H1 (cell line): ENCODE measurements at regions not wholly inside any gene's neighbourhood (a gene's known extent, or its start where the extent isn't known, plus 50 kb on each side); places are given as distances from the start of the nearest gene placed in this dataset.

Source experiments
- CTCF ChIA-PET: fragments of 300-600 bp; sonication (Branson Sonifier 250); formaldehyde crosslinking; loops from one replicate; lab custom pipeline; 2021; ENCODE audit not compliant: partially characterized antibody; lab: Charles Lee
- POLR2A ChIA-PET: fragments of 300-600 bp; sonication (Branson Sonifier 250); formaldehyde crosslinking; loops from one replicate; lab custom pipeline; 2021; ENCODE audit warnings: inconsistent platforms; ENCODE audit not compliant: partially characterized antibody; lab: Charles Lee
- DNase-seq, 2 experiments: peaks; one replicate each; pipeline versions ENCODE4 v3.0.0 to v3.0.0-alpha.2; 2010 to 2022; ENCODE audit warnings: low spot score in 2 of 2, low read depth in 1 of 2, mixed read lengths in 1 of 2
- FAIRE-seq: peaks from 2 replicates; lab custom pipeline; 2011; peaks lifted over from hg19 to GRCh38; lab: Jason Lieb, UNC
- H2AFZ ChIP-seq: 2 replicates; pipeline ENCODE4 v1.8.1; 2012; ENCODE audit warnings: low read length, inconsistent platforms
- H2AK5ac ChIP-seq: 2 replicates; pipeline ENCODE4 v1.6.1; 2013; ENCODE audit warnings: low read depth, low read length
- H2BK120ac ChIP-seq: replicated peaks from 2 replicates; pipeline ENCODE3; 2013; ENCODE audit warnings: low read depth, low read length, inconsistent platforms
- H2BK12ac ChIP-seq: 2 replicates; pipeline ENCODE4 v1.6.1; 2013; ENCODE audit warnings: low read depth, low read length
- H2BK15ac ChIP-seq: 2 replicates; pipeline ENCODE4 v1.6.1; 2013; ENCODE audit warnings: low read length
- H2BK20ac ChIP-seq: 2 replicates; pipeline ENCODE4 v1.6.1; 2013; ENCODE audit warnings: low read length
- H2BK5ac ChIP-seq: 2 replicates; pipeline ENCODE4 v1.6.1; 2013; ENCODE audit warnings: low read depth, low read length
- H3K14ac ChIP-seq: 2 replicates; pipeline ENCODE4 v1.6.1; 2013; ENCODE audit warnings: inconsistent platforms; ENCODE audit not compliant: insufficient read length
- H3K18ac ChIP-seq: 2 replicates; pipeline ENCODE4 v1.6.1; 2013; ENCODE audit warnings: low read length; ENCODE audit errors: extremely low read depth
- H3K23ac ChIP-seq: 2 replicates; pipeline ENCODE4 v1.6.1; 2013; ENCODE audit warnings: inconsistent platforms; ENCODE audit not compliant: insufficient read length
- H3K23me2 ChIP-seq: 2 replicates; pipeline ENCODE4 v1.6.1; 2013; ENCODE audit warnings: low read depth, low read length
- H3K27ac ChIP-seq: 2 replicates; pipeline ENCODE4 v1.6.1; 2011; ENCODE audit warnings: low read depth, low read length, inconsistent platforms
- H3K27me3 ChIP-seq, 4 experiments: replicated peaks in 1 of 4; 1 replicate in 1 of 4; 2 replicates in 3 of 4; pipeline versions ENCODE4 v1.6.1 to v1.8.1; 2011 to 2013; ENCODE audit warnings: low read length in 3 of 4, mild to moderate bottlenecking in 3 of 4, inconsistent platforms in 2 of 4, mixed read lengths in 2 of 4, moderate library complexity in 1 of 4; ENCODE audit not compliant: control insufficient read depth in 3 of 4, insufficient read depth in 3 of 4; ENCODE audit errors: extremely low read depth in 1 of 4
- H3K36me3 ChIP-seq, 4 experiments: 2 replicates each; pipeline versions ENCODE4 v1.6.1 to v1.8.1; 2011 to 2013; ENCODE audit warnings: mild to moderate bottlenecking in 4 of 4, low read length in 3 of 4, moderate library complexity in 2 of 4, control low read depth in 1 of 4, inconsistent platforms in 1 of 4; ENCODE audit not compliant: insufficient read depth in 4 of 4, control insufficient read depth in 2 of 4
- H3K4ac ChIP-seq: replicated peaks from 2 replicates; pipeline ENCODE3; 2013; ENCODE audit warnings: low read length, low read depth, mixed read lengths, inconsistent platforms; ENCODE audit not compliant: insufficient read length
- H3K4me1 ChIP-seq, 4 experiments: replicated peaks in 1 of 4; 1 replicate in 1 of 4; 2 replicates in 3 of 4; pipeline versions ENCODE4 v1.6.1 to v1.8.1; 2011 to 2013; ENCODE audit warnings: low read length in 3 of 4, inconsistent platforms in 2 of 4, mixed read lengths in 1 of 4; ENCODE audit not compliant: insufficient read depth in 4 of 4, control insufficient read depth in 3 of 4
- H3K4me2 ChIP-seq, 2 experiments: 2 replicates each; pipeline versions ENCODE4 v1.6.1 to v1.8.1; 2011 to 2013; ENCODE audit warnings: low read depth in 2 of 2, low read length in 2 of 2, control low read depth in 1 of 2, inconsistent platforms in 1 of 2, mild to moderate bottlenecking in 1 of 2; ENCODE audit not compliant: insufficient read depth in 1 of 2
- H3K4me3 ChIP-seq, 4 experiments: fragments of 200-600, 300-600 bp in 1 of 4; sonication (generic), shearing (Covaris generic), sonication (Bioruptor Twin) in 1 of 4; 2 replicates each; pipeline versions ENCODE4 v1.5.1 to v1.8.1; 2011 to 2016; ENCODE audit warnings: low read length in 4 of 4, low read depth in 3 of 4, control low read depth in 2 of 4, inconsistent platforms in 2 of 4, mild to moderate bottlenecking in 2 of 4, mixed read lengths in 1 of 4, moderate library complexity in 1 of 4; ENCODE audit not compliant: insufficient read depth in 2 of 4; ENCODE audit errors: extremely low read depth in 1 of 4
- H3K56ac ChIP-seq: replicated peaks from 2 replicates; pipeline ENCODE3; 2013; ENCODE audit warnings: low read depth, mild to moderate bottlenecking, mixed read lengths, low read length, inconsistent platforms; ENCODE audit not compliant: insufficient read length
- H3K79me1 ChIP-seq: 2 replicates; pipeline ENCODE4 v1.6.1; 2013; ENCODE audit warnings: low read depth, low read length, control low read depth
- H3K79me2 ChIP-seq, 2 experiments: 2 replicates each; pipeline versions ENCODE4 v1.6.1 to v1.8.1; 2012 to 2013; ENCODE audit warnings: low read length in 2 of 2, mild to moderate bottlenecking in 2 of 2, inconsistent platforms in 1 of 2; ENCODE audit not compliant: insufficient read depth in 2 of 2, control insufficient read depth in 1 of 2
- H3K9ac ChIP-seq, 4 experiments: replicated peaks in 1 of 4; 1 replicate in 1 of 4; 2 replicates in 3 of 4; pipeline versions ENCODE4 v1.6.1 to v1.8.1; 2011 to 2013; ENCODE audit warnings: low read depth in 3 of 4, low read length in 3 of 4, control low read depth in 2 of 4, mild to moderate bottlenecking in 2 of 4, moderate library complexity in 2 of 4, inconsistent platforms in 1 of 4; ENCODE audit errors: extremely low read depth in 1 of 4
- H3K9me3 ChIP-seq, 2 experiments: 2 replicates each; pipeline versions ENCODE4 v1.6.1 to v1.8.1; 2012 to 2013; ENCODE audit warnings: mild to moderate bottlenecking in 2 of 2, moderate library complexity in 2 of 2, control low read depth in 1 of 2, inconsistent platforms in 1 of 2, low read depth in 1 of 2, low read length in 1 of 2, mixed read lengths in 1 of 2; ENCODE audit not compliant: insufficient read depth in 2 of 2
- H4K20me1 ChIP-seq, 2 experiments: replicated peaks in 1 of 2; 2 replicates each; pipeline versions ENCODE3 to v1.8.1; 2011 to 2013; ENCODE audit warnings: inconsistent platforms in 2 of 2, low read length in 2 of 2, mild to moderate bottlenecking in 1 of 2; ENCODE audit not compliant: insufficient read depth in 2 of 2, control insufficient read depth in 1 of 2
- H4K5ac ChIP-seq: 2 replicates; pipeline ENCODE4 v1.6.1; 2013; ENCODE audit warnings: low read length, low read depth, mixed read lengths, inconsistent platforms; ENCODE audit not compliant: insufficient read length
- H4K8ac ChIP-seq: 2 replicates; pipeline ENCODE4 v1.8.0; 2013; ENCODE audit warnings: mild to moderate bottlenecking, moderate library complexity, low read length, inconsistent platforms; ENCODE audit not compliant: insufficient read depth; ENCODE audit errors: extremely low read depth
- H4K91ac ChIP-seq: replicated peaks from 2 replicates; pipeline ENCODE3; 2013; ENCODE audit warnings: low read length, mixed read lengths, inconsistent platforms; ENCODE audit not compliant: insufficient read length
- BCL11A ChIP-seq, 2 experiments: IDR thresholded peaks; one replicate each; pipeline ENCODE4 v1.6.1; 2011; ENCODE audit warnings: low read depth in 2 of 2, low read length in 2 of 2, mild to moderate bottlenecking in 2 of 2
- CREB1 ChIP-seq: IDR thresholded peaks from 2 replicates; pipeline ENCODE4 v1.6.1; 2012; ENCODE audit warnings: inconsistent platforms
- EZH2 ChIP-seq: fragments of 200-600 bp; sonication (generic); IDR thresholded peaks from 2 replicates; pipeline ENCODE4 v1.7.1; 2012; ENCODE audit warnings: low read depth, mild to moderate bottlenecking, moderate library complexity, low read length, inconsistent platforms; ENCODE audit not compliant: severe bottlenecking
- FOSL1 ChIP-seq: IDR thresholded peaks from 2 replicates; pipeline ENCODE4 v1.6.1; 2011; ENCODE audit warnings: mild to moderate bottlenecking, low read depth, low read length, moderate library complexity; ENCODE audit not compliant: insufficient read depth
- KDM5A ChIP-seq: fragments of 200-600 bp; IDR thresholded peaks from 2 replicates; pipeline ENCODE4 v1.7.1; 2012; ENCODE audit warnings: mild to moderate bottlenecking, low read length, inconsistent platforms, mixed read lengths
- WGBS, 2 experiments: shearing (Covaris generic) in 1 of 2; methylation state at CpG; one replicate each; pipeline versions ENCODE4 v1.1.6 to v1.1.7; 2013 to 2015; ENCODE audit warnings: low lambda C conversion rate in 2 of 2, mixed read lengths in 2 of 2, inconsistent platforms in 1 of 2, low coverage in 1 of 2, missing lambda C conversion rate in 1 of 2; ENCODE audit not compliant: insufficient replicate concordance in 2 of 2, insufficient coverage in 1 of 2, insufficient read length in 1 of 2; ENCODE audit errors: extremely low coverage in 1 of 2, missing lambda C conversion rate in 1 of 2; 5-methylcytosine and 5-hydroxymethylcytosine counted together

DNA sequence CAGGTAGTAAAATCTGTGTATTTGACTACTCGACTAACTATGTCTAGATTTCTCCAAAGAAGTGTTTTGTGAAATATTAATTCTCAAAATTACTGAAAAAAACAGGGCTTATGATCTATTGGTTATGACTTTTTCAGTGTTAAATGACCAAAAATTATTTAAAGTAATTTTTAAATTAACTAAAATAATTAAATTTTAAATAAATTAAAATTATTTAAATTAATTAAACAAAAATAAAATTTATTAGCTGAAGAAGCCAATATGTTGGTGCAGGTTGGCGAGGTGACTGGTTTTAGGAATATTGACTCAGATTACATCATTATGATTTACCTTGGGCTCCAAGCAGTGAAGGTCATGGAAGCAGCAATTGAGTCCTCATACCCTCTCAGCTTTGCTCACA lies 483.2 kb downstream of the PTPRC start:
- CTCF ChIA-PET: interaction anchor here (1.5 to 1.7 kb wide), 2 partner anchors 9 to 342 kb away, joined by 3 to 14 read pairs; no protein-coding TSS in a partner anchor
- no peak overlapping the region for H3K4me2 ChIP-seq
- H3K18ac ChIP-seq: no peak overlapping the region

More for the DNA sequence above, 483.2 kb downstream of the PTPRC start:
- no peak overlapping the region for H3K4me3 ChIP-seq
- H4K5ac ChIP-seq: no peak overlapping the region
- no peak overlapping the region for H4K91ac ChIP-seq
- FAIRE-seq (no peak), DNase-seq (no peak)
- no peak overlapping the region for H2AFZ ChIP-seq
- no peak overlapping the region for H4K8ac ChIP-seq
- no peak overlapping the region for H3K27ac ChIP-seq
- H3K23me2 ChIP-seq: no peaks in the 10 kb centered on the region
- H2BK120ac ChIP-seq: no peak overlapping the region
- H2AK5ac ChIP-seq: no peak overlapping the region
- POLR2A ChIA-PET: no interaction called here
- H3K56ac ChIP-seq: no peak overlapping the region
- H3K79me1 ChIP-seq: no peaks in the 10 kb centered on the region
- no peaks in the 10 kb centered on the region for H3K4me1 ChIP-seq
- H3K9me3 ChIP-seq: no peaks in the 10 kb centered on the region
- H2BK5ac ChIP-seq: no peak overlapping the region
- H2BK12ac ChIP-seq: no peak overlapping the region
- H3K36me3 ChIP-seq: no peaks in the 10 kb centered on the region
- TF ChIP-seq CREB1 (no peak), FOSL1 (no peak), BCL11A (IDR thresholded peaks at IDR 0.05; ENCODE audit: low read depth in 2 of 2, low read length in 2 of 2) (no peak), KDM5A (no peak), EZH2 (no peak)
- H3K9ac ChIP-seq: no peak overlapping the region
- no peak overlapping the region for H3K23ac ChIP-seq
- no peaks in the 10 kb centered on the region for H4K20me1 ChIP-seq
- H2BK20ac ChIP-seq: no peak overlapping the region
- H3K79me2 ChIP-seq: no peaks in the 10 kb centered on the region
- H3K27me3 ChIP-seq: no peaks in the 10 kb centered on the region
- no peak overlapping the region for H2BK15ac ChIP-seq
- H3K14ac ChIP-seq: no peak overlapping the region
- 82% methylated on average over 2 of the region's 2 CpGs; no CpG with 5 or more reads in 1 of the 2 experiments for WGBS, 2 experiments
- no peak overlapping the region for H3K4ac ChIP-seq
